Hematopoietic multipotent progenitor cell treated with erythropoietin and hydrocortisone succinate and interleukin-3 and kit ligand, for 17 days (in vitro differentiated cells): ENCODE measurements at regions not wholly inside any gene's neighbourhood (a gene's known extent, or its start where the extent isn't known, plus 50 kb on each side); places are given as distances from the start of the nearest gene placed in this dataset.
"Not testable (repeated sequence)": the region's sequence is repeated elsewhere in the genome, so short reads cannot be mapped to it uniquely, and the experiment has no call there.

ENCODE experiments used
- DNase-seq: peaks from one replicate; pipeline ENCODE4 v3.0.0-alpha.2; 2015; ENCODE audit warnings: low spot score

- no peak for DNase-seq
These were observed 199.8 kb upstream of the ZFP42 start for GRCh38 chr4:187795737-187796136.

- DNase-seq = no peak
These were observed 197.2 kb upstream of the ZFP42 start for GRCh38 chr4:187798385-187798784.

GRCh38 chr4:187799735-187800134 lies 195.8 kb upstream of the ZFP42 start:
- no peak for DNase-seq

GRCh38 chr4:187811591-187811990 lies 184.0 kb upstream of the ZFP42 start:
- DNase-seq = no peak

- DNase-seq = no peak
These were observed 180.7 kb upstream of the ZFP42 start for GRCh38 chr4:187814737-187815465.

- no peak for DNase-seq
These were observed 168.8 kb upstream of the ZFP42 start for GRCh38 chr4:187826725-187827124.

- DNase-seq = no peak
These were observed 167.9 kb upstream of the ZFP42 start for GRCh38 chr4:187827631-187828030.

- no peak for DNase-seq
These were observed 155.8 kb upstream of the ZFP42 start for GRCh38 chr4:187839765-187840164.

GRCh38 chr4:187840814-187841213 lies 154.8 kb upstream of the ZFP42 start:
- DNase-seq = no peak

GRCh38 chr4:187849556-187850225 lies 145.9 kb upstream of the ZFP42 start:
- no peak for DNase-seq

- DNase-seq = no peak
These were observed 129.7 kb upstream of the ZFP42 start for GRCh38 chr4:187865914-187866313.

- no peak for DNase-seq
These were observed 112.5 kb upstream of the ZFP42 start for GRCh38 chr4:187883049-187883448.

- no peak for DNase-seq
These were observed 111.6 kb upstream of the ZFP42 start for GRCh38 chr4:187883836-187884475.

GRCh38 chr4:187887906-187888305 lies 107.7 kb upstream of the ZFP42 start:
- no peak for DNase-seq

- DNase-seq = no peak
These were observed 105.9 kb upstream of the ZFP42 start for GRCh38 chr4:187889651-187890050.

GRCh38 chr4:187893418-187893817 lies 102.2 kb upstream of the ZFP42 start:
- DNase-seq = no peak

- DNase-seq = no peak
These were observed 92.5 kb upstream of the ZFP42 start for GRCh38 chr4:187903106-187903505.

GRCh38 chr4:187903700-187904099 lies 91.9 kb upstream of the ZFP42 start:
- DNase-seq = no peak

GRCh38 chr4:187908079-187908561 lies 87.5 kb upstream of the ZFP42 start:
- no peak for DNase-seq

- DNase-seq = no peak
These were observed 86.8 kb upstream of the ZFP42 start for GRCh38 chr4:187908731-187909130.

- DNase-seq = no peak
These were observed 84.8 kb upstream of the ZFP42 start for GRCh38 chr4:187910741-187911140.

- DNase-seq = not testable (repeated sequence)
These were observed 80.2 kb upstream of the ZFP42 start for GRCh38 chr4:187915406-187915805.

- DNase-seq = no peak
These were observed 75.6 kb upstream of the ZFP42 start for GRCh38 chr4:187919966-187920365.
